ENCODE measurements at regions not wholly inside any gene's neighbourhood (a gene's known extent, or its start where the extent isn't known, plus 50 kb on each side); places are given as distances from the start of the nearest gene placed in this dataset.

DNA sequence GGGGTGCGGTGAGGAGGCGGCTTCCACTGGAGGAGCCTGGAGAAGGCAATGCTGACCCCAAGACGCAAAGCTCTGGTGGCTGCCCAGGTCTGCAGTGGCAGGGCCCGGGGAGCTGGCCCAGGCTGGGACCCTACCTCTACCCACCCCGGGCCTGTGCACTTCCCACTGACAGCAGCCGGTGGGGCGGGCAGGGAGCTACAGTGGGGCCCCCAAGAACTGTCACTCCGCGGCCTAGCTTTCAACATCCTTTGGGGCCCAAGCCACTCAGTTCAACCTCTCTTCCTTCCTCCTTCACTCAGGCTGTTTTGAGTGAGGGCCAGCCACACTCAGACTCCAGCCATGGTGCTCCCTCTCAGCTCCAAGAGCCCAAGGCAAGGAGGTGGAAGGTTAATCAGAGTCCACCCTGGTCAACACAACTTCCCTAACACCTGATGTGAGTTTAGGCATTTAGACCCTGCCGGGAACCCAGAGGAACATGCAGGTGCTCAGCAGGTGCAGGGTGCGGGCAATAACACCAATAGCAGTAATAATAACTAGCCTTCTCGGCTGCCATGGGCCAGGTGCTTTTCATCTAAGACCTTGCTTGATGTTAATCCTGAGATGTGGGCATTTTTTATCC is 93.6 kb downstream of the ZFP36L2 start:
- Histone ChIP-seq H3K4me1 (peaks cover 19 to 34% of the 10 kb centered on the region in 2 donors), H3K27ac (peak overlapping the region in 3 of 4 donors; percentile 77 to 88 (median 84)), H3K27me3 (no peaks in the 10 kb centered on the region), H3K36me3 (no peaks in the 10 kb centered on the region), H3K9me3 (no peaks in the 10 kb centered on the region), H3K4me3 (no peak overlapping the region)
- no peak for ATAC-seq
- DNase-seq: no peak
- in situ Hi-C loops (cut with MboI; ENCODE audit: low sequenced_read_pairs in 4 of 4) (no loop called here), intact Hi-C loops (cut with DNase I; ENCODE audit: low total_unique reads) (loop anchor here (5.0 kb wide), 1 partner anchor 350 kb away; no protein-coding TSS in a partner anchor)
- TF ChIP-seq, protein P1, sequence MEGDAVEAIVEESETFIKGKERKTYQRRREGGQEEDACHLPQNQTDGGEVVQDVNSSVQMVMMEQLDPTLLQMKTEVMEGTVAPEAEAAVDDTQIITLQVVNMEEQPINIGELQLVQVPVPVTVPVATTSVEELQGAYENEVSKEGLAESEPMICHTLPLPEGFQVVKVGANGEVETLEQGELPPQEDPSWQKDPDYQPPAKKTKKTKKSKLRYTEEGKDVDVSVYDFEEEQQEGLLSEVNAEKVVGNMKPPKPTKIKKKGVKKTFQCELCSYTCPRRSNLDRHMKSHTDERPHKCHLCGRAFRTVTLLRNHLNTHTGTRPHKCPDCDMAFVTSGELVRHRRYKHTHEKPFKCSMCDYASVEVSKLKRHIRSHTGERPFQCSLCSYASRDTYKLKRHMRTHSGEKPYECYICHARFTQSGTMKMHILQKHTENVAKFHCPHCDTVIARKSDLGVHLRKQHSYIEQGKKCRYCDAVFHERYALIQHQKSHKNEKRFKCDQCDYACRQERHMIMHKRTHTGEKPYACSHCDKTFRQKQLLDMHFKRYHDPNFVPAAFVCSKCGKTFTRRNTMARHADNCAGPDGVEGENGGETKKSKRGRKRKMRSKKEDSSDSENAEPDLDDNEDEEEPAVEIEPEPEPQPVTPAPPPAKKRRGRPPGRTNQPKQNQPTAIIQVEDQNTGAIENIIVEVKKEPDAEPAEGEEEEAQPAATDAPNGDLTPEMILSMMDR (IDR thresholded peaks at IDR 0.05 in 4 of 5, conservative IDR thresholded peaks at IDR 0.05 in 1 of 5): no peak

DNA sequence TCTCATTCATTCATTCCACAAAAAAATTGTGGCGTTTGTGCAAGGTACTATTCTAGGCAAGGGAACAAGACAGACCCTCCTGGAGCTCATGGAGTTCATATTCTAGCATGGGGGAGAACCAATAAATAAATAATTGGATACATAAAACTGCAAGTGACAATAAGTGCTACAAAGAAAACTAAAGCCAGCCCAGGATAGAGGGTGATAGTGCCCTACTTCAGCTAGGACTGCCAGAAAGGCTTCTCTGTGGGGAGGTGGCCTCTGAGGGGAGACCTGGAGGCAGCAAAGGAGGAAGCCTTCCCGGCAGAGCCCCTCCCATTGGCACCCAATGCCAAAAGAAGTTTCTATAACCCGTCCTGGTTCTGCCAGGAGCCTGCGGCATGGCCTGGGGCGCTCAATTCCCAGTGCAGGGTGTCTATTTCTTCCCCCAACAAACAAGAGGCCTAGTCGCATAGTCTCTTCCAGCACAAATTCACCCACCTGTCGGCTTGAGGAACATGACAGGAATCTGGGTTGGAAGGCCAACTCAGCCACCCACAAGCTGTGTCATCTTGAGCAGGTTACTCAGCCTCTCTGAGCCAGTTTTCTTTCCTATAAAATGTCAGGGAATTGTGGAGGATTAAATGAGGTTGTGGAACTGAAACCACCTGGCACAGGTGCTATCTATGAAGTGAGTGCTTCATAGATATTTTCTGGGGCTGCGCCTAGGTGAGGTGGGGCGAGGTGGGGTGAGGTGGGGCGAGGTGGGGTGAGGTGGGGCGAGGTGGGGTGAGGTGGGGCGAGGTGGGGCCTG is 94.3 kb downstream of the ZFP36L2 start:
- no peaks in the 10 kb centered on the region for H3K27me3 ChIP-seq
- TF ChIP-seq POLR2A (IDR thresholded peaks at IDR 0.05): no peak
- TF ChIP-seq, protein P1 (IDR thresholded peaks at IDR 0.05 in 4 of 5, conservative IDR thresholded peaks at IDR 0.05 in 1 of 5): no peak
- H3K4me1 ChIP-seq: peaks cover 16 to 28% of the 10 kb centered on the region in 2 donors
- in situ Hi-C loops (cut with MboI; ENCODE audit: low sequenced_read_pairs in 4 of 4): no loop called here
- DNase-seq (peak in 1 of 2 donors; percentile 48), ATAC-seq (peak in 1 of 2 donors; percentile 8)
- intact Hi-C loops (cut with DNase I; ENCODE audit: low total_unique reads): loop anchor here (1.0 to 5.0 kb wide), 2 partner anchors 95 to 350 kb away; no protein-coding TSS in a partner anchor
- no peak overlapping the region for H3K4me3 ChIP-seq
- peak overlapping the region; percentile 36 to 88 (median 80) for H3K27ac ChIP-seq
- no peaks in the 10 kb centered on the region for H3K36me3 ChIP-seq
- no peaks in the 10 kb centered on the region for H3K9me3 ChIP-seq

DNA sequence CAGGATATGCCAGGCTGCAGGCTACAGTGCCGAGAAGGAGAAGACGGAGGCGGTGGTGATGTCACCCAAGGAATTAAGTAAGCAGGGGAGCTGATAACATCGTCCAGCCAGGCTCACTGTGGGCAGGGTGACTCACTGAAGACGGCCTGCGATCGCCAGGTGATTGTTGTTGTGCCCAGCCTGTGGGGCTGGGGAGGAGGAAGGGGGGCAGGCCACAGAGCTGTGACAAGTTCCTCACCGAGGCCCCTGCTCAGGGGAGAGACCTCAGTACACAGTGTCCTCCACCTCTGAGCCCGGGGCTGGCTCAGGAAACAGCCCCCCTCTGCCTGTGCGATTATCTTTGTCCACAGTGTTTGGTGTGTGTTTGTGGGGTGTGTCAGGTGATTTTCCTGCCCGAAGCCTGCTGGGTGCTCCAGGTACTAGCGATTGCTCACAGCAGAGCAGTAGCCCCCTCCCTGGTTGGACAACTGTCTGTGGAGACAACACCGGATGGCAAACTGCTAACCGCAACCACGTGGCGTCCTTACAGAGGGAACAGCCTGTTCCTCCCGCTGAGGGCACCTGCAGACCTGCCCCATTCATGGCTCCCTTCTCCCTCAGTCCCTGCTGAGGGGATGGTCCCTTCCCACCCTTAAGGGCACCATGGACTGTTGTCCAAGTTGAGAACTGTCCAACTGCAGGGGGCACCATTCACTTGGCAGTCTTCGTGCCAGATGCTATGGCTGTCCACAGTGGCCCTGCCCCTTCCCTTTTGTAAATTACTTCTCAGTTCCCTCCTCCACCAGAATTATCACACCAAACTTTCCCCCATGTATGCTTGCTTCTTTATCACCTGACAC is 95.1 kb downstream of the ZFP36L2 start:
- H3K9me3 ChIP-seq: no peaks in the 10 kb centered on the region
- ATAC-seq (peak; percentile 82 to 84), DNase-seq (peak; percentile 92 to 95)
- peaks cover 16 to 28% of the 10 kb centered on the region in 2 donors for H3K4me1 ChIP-seq
- H3K27ac ChIP-seq: peak overlapping the region; percentile 36 to 88 (median 80)
- H3K4me3 ChIP-seq: no peak overlapping the region
- no peaks in the 10 kb centered on the region for H3K36me3 ChIP-seq
- TF ChIP-seq POLR2A (IDR thresholded peaks at IDR 0.05): peak in 1 of 2 donors; percentile 27
- TF ChIP-seq, protein P1 (IDR thresholded peaks at IDR 0.05 in 4 of 5, conservative IDR thresholded peaks at IDR 0.05 in 1 of 5): peak; percentile 12 to 55 (median 47)
- H3K27me3 ChIP-seq: no peaks in the 10 kb centered on the region
- in situ Hi-C loops (cut with MboI; ENCODE audit: low sequenced_read_pairs in 4 of 4): no loop called here
- intact Hi-C loops (cut with DNase I; ENCODE audit: low total_unique reads): loop anchor here (1.0 to 5.0 kb wide), 2 partner anchors 96 to 351 kb away; no protein-coding TSS in a partner anchor

DNA sequence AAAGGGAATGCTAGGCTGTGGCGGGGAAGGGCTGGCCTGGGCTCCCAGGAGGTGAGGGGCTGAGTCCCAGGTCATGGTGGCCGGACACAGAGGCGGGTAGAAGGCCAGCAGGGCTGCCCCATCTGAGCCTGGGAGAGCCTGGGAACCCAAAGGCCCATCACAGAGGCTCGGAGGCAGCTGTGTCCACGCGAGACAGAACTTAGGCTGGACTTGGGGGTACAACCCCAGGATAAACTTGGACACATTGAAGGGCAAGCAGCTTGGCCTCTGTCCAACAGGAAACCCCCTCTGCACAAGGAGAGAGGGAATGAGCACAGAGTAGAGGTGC is 95.9 kb downstream of the ZFP36L2 start:
- Histone ChIP-seq H3K27ac (peak overlapping the region; percentile 36 to 88 (median 80)), H3K9me3 (no peaks in the 10 kb centered on the region), H3K36me3 (no peaks in the 10 kb centered on the region), H3K27me3 (no peaks in the 10 kb centered on the region), H3K4me3 (no peak overlapping the region), H3K4me1 (peaks cover 16 to 28% of the 10 kb centered on the region in 2 donors)
- ATAC-seq (no peak), DNase-seq (no peak)
- in situ Hi-C loops (cut with MboI; ENCODE audit: low sequenced_read_pairs in 4 of 4) (no loop called here), intact Hi-C loops (cut with DNase I; ENCODE audit: low total_unique reads) (loop anchor here (5.0 kb wide), 1 partner anchor 352 kb away; no protein-coding TSS in a partner anchor)
- TF ChIP-seq POLR2A (IDR thresholded peaks at IDR 0.05): no peak
- TF ChIP-seq, protein P1 (IDR thresholded peaks at IDR 0.05 in 4 of 5, conservative IDR thresholded peaks at IDR 0.05 in 1 of 5): no peak

All from gastrocnemius medialis (tissue), 4 donors.